ENCODE measurements at regions not wholly inside any gene's neighbourhood (a gene's known extent, or its start where the extent isn't known, plus 50 kb on each side); places are given as distances from the start of the nearest gene placed in this dataset.
"Not testable (repeated sequence)": the region's sequence is repeated elsewhere in the genome, so short reads cannot be mapped to it uniquely, and the experiment has no call there.

DNA sequence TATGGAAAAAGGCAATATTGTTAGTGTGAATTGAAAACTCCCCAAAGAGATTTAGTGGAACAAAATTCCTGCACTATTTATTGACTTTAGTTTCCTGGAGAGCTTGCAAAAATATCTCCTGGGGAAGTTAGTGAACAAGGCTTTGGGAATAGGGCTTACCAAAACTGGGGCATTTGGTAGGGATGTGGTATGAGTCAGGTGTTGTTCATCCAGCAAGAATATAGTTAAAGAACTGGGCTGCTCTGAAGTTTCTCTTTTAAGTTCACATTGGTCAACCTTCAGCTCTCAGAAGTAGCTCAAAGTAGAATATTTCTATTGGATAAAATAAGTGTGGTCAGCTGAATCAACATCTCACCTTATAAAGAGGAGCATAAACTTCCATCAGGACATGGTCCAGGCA, 185.0 kb downstream of the CPE start:
- no peaks in the 10 kb centered on the region for H3K9me3 ChIP-seq
- no peak for DNase-seq
- no peak overlapping the region for H3K27ac ChIP-seq
- no peaks in the 10 kb centered on the region for H3K27me3 ChIP-seq
- H3K4me1 ChIP-seq, result no peaks in the 10 kb centered on the region
- no peaks in the 10 kb centered on the region for H3K36me3 ChIP-seq
- H3K4me3 ChIP-seq, result no peak overlapping the region
- no peak for TF ChIP-seq POLR2A (IDR thresholded peaks at IDR 0.05)
- TF ChIP-seq, protein P1, sequence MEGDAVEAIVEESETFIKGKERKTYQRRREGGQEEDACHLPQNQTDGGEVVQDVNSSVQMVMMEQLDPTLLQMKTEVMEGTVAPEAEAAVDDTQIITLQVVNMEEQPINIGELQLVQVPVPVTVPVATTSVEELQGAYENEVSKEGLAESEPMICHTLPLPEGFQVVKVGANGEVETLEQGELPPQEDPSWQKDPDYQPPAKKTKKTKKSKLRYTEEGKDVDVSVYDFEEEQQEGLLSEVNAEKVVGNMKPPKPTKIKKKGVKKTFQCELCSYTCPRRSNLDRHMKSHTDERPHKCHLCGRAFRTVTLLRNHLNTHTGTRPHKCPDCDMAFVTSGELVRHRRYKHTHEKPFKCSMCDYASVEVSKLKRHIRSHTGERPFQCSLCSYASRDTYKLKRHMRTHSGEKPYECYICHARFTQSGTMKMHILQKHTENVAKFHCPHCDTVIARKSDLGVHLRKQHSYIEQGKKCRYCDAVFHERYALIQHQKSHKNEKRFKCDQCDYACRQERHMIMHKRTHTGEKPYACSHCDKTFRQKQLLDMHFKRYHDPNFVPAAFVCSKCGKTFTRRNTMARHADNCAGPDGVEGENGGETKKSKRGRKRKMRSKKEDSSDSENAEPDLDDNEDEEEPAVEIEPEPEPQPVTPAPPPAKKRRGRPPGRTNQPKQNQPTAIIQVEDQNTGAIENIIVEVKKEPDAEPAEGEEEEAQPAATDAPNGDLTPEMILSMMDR (IDR thresholded peaks at IDR 0.05), result no peak

DNA sequence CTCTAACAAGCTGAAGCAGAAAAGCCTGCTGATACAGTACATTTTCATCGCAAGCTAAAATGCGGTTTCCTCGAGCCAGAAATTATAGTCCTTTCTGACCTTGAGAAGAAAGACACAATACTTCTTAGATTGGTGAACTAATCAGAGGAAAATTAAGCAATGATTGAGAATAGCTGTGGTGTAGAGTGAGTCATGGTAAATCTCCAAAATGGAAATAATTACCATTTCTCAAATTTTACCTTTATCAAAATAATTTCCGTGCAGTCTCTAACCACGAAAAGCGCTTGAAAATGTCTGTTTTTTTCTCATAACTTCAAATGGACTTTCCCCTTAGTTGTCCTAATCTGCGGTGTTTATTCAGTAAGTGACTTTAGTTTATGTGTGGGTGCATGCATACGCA, 190.2 kb downstream of the CPE start:
- no peak overlapping the region for H3K27ac ChIP-seq
- no peaks in the 10 kb centered on the region for H3K9me3 ChIP-seq
- no peak for DNase-seq
- TF ChIP-seq, protein P1 (IDR thresholded peaks at IDR 0.05), result no peak
- no peak for TF ChIP-seq POLR2A (IDR thresholded peaks at IDR 0.05)
- H3K36me3 ChIP-seq, result no peaks in the 10 kb centered on the region
- no peak overlapping the region for H3K4me3 ChIP-seq
- H3K27me3 ChIP-seq, result no peaks in the 10 kb centered on the region
- no peaks in the 10 kb centered on the region for H3K4me1 ChIP-seq

DNA sequence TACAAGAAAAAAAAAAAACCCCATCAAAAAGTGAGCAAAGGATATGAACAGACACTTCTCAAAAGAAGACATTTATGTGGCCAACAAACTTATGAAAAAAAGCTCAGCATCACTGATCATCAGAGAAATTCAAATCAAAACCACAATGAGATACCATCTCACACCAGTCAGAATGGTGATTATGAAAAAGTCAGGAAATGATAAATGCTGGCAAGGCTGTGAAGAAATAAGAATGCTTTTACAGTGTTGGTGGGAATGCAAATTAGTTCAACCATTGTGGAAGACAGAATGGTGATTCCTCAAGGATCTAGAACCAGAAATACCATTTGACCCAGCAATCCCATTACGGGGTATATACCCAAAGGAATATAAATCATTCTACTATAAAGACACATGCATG, 192.7 kb downstream of the CPE start:
- not testable (repeated sequence) for H3K27ac ChIP-seq, H3K4me1 ChIP-seq, H3K4me3 ChIP-seq, H3K36me3 ChIP-seq, H3K27me3 ChIP-seq, DNase-seq, H3K9me3 ChIP-seq

DNA sequence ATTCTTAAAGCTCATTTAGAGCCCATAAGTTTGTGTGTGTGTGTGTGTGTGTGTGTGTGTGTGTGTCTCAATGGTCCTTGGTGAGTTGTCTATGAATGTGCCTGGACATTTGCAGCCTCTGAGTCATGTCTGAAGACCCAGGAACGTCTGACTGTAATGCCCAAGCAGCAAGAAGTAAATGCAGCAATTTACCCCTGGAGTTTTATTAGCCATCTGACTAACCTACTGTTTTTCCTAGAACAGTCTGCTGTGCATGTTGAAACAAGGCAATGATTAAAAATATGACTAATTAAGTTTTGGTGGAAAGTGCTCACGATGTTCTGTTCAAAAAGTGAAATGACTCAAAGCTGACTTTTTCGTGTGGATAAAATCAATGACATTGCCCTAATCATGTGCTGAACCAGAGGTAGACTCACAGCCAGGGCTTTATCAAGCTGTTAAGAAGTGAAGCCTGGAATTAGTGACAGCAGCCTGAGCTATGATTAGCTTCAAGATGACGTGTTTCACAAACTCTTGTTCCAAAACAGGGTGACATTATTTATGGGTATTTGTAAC, 201.6 kb downstream of the CPE start:
- no peaks in the 10 kb centered on the region for H3K27me3 ChIP-seq
- DNase-seq, result no peak
- TF ChIP-seq, protein P1 (IDR thresholded peaks at IDR 0.05), result no peak
- no peaks in the 10 kb centered on the region for H3K4me1 ChIP-seq
- no peak overlapping the region for H3K4me3 ChIP-seq
- H3K9me3 ChIP-seq, result no peaks in the 10 kb centered on the region
- H3K27ac ChIP-seq, result no peak overlapping the region
- no peaks in the 10 kb centered on the region for H3K36me3 ChIP-seq

DNA sequence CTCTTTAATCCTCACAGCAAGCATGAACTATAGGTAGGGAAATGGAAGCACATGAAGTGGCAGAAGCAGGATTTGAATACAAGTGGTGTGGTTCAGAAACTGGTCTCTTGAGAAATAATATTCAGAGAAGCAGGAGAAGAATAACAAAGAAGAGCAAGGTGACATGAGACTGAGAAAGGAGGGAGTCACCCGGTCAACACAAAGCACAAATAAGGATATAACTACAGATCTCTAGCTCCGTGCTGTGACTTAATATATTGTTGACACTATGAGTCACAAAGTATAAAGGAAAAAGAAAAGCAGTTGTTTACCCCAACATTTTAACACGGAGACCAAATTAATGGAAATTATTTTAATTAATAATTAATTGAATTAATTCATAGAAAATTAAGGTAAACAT, 204.5 kb downstream of the CPE start:
- Histone ChIP-seq H3K36me3 (no peaks in the 10 kb centered on the region), H3K9me3 (no peaks in the 10 kb centered on the region), H3K4me1 (no peaks in the 10 kb centered on the region), H3K27me3 (no peaks in the 10 kb centered on the region), H3K4me3 (no peak overlapping the region), H3K27ac (no peak overlapping the region)
- no peak for DNase-seq
- TF ChIP-seq, protein P1 (IDR thresholded peaks at IDR 0.05), result no peak
- TF ChIP-seq POLR2A (IDR thresholded peaks at IDR 0.05), result no peak

GRCh38 chr4:165584916-165585315, 206.1 kb downstream of the CPE start:
- no peaks in the 10 kb centered on the region for H3K36me3 ChIP-seq
- TF ChIP-seq POLR2A (IDR thresholded peaks at IDR 0.05), result no peak
- TF ChIP-seq, protein P1 (IDR thresholded peaks at IDR 0.05), result no peak
- DNase-seq, result no peak
- H3K27me3 ChIP-seq, result no peaks in the 10 kb centered on the region
- no peaks in the 10 kb centered on the region for H3K4me1 ChIP-seq
- no peak overlapping the region for H3K27ac ChIP-seq
- H3K4me3 ChIP-seq, result no peak overlapping the region
- H3K9me3 ChIP-seq, result no peaks in the 10 kb centered on the region

All from Peyer's patch (tissue), 4 donors.